Effector CD8-positive, alpha-beta T cell (primary cell): ENCODE measurements at regions not wholly inside any gene's neighbourhood (a gene's known extent, or its start where the extent isn't known, plus 50 kb on each side); places are given as distances from the start of the nearest gene placed in this dataset.

Experiments
- DNase-seq: peaks from one replicate; lab custom pipeline; 2025; lab: John Stamatoyannopoulos, UW

- DNase-seq, result no peak
Observed at GRCh38 chr4:130178106-130178505, 1082.2 kb downstream of the C4orf33 start.

GRCh38 chr4:130183096-130183495, 1087.1 kb downstream of the C4orf33 start:
- DNase-seq, result no peak

- no peak for DNase-seq
Observed at GRCh38 chr4:130183766-130184165, 1087.8 kb downstream of the C4orf33 start.

GRCh38 chr4:130185123-130185522, 1089.2 kb downstream of the C4orf33 start:
- DNase-seq, result no peak

- no peak for DNase-seq
Observed at GRCh38 chr4:130186931-130187330, 1091.0 kb downstream of the C4orf33 start.

- DNase-seq, result no peak
Observed at GRCh38 chr4:130187587-130187986, 1091.6 kb downstream of the C4orf33 start.

GRCh38 chr4:130192787-130193186, 1096.8 kb downstream of the C4orf33 start:
- no peak for DNase-seq

- no peak for DNase-seq
Observed at GRCh38 chr4:130197946-130198345, 1102.0 kb downstream of the C4orf33 start.

GRCh38 chr4:130203571-130203970, 1107.6 kb downstream of the C4orf33 start:
- DNase-seq, result no peak

GRCh38 chr4:130210864-130211263, 1114.9 kb downstream of the C4orf33 start:
- DNase-seq, result no peak

- DNase-seq, result no peak
Observed at GRCh38 chr4:130214268-130214667, 1118.3 kb downstream of the C4orf33 start.

GRCh38 chr4:130233377-130234047, 1137.6 kb downstream of the C4orf33 start:
- DNase-seq, result no peak

- DNase-seq, result no peak
Observed at GRCh38 chr4:130238121-130238520, 1142.2 kb downstream of the C4orf33 start.

- DNase-seq, result no peak
Observed at GRCh38 chr4:130249002-130249401, 1153.0 kb downstream of the C4orf33 start.

- DNase-seq, result no peak
Observed at GRCh38 chr4:130257271-130257670, 1161.3 kb downstream of the C4orf33 start.

GRCh38 chr4:130266814-130267213, 1170.9 kb downstream of the C4orf33 start:
- DNase-seq, result no peak

- DNase-seq, result no peak
Observed at GRCh38 chr4:130288576-130288975, 1192.6 kb downstream of the C4orf33 start.

- no peak for DNase-seq
Observed at GRCh38 chr4:130293692-130294091, 1197.7 kb downstream of the C4orf33 start.

GRCh38 chr4:130296448-130296847, 1200.5 kb downstream of the C4orf33 start:
- no peak for DNase-seq

GRCh38 chr4:130306566-130306965, 1210.6 kb downstream of the C4orf33 start:
- no peak for DNase-seq

GRCh38 chr4:130309221-130309620, 1213.3 kb downstream of the C4orf33 start:
- DNase-seq, result no peak

- no peak for DNase-seq
Observed at GRCh38 chr4:130322439-130322838, 1226.5 kb downstream of the C4orf33 start.

GRCh38 chr4:130329036-130329435, 1233.1 kb downstream of the C4orf33 start:
- DNase-seq, result no peak

- no peak for DNase-seq
Observed at GRCh38 chr4:130333241-130333759, 1237.3 kb downstream of the C4orf33 start.
